ENCODE measurements at regions not wholly inside any gene's neighbourhood (a gene's known extent, or its start where the extent isn't known, plus 50 kb on each side); places are given as distances from the start of the nearest gene placed in this dataset.
"Not testable (repeated sequence)": the region's sequence is repeated elsewhere in the genome, so short reads cannot be mapped to it uniquely, and the experiment has no call there.

DNA sequence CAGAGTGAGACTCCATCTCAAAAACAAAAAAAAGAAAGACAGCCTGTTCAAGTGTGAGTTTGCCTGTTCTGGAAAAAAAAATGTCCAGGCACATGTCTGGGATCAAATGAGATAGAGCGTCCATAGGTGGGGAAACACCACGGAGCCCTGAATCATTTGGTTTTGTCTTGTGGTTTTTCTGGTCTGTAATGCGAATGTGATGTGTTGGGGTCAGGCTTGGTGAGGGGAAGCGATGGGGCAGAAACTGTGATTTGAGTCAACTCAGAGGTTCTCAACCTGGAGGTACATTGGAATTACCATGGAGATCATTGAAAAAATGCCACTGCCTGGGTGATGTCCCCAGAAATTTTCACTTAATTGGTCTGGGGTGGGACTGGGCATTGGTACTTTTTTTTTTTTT is 183.9 kb upstream of the PWP1 start:
- Mint-ChIP-seq H3K27me3 (no peaks in the 10 kb centered on the region), H3K36me3 (peaks cover 9% of the 10 kb centered on the region), H3K9me3 (peaks cover 7% of the 10 kb centered on the region), H3K4me3 (no peak overlapping the region), H3K27ac (no peak overlapping the region), H3K4me1 (peaks cover 7% of the 10 kb centered on the region)
- POLR2A ChIA-PET: no interaction called here
- ATAC-seq (ENCODE audit: low read depth) (no peak), DNase-seq (no peak)

DNA sequence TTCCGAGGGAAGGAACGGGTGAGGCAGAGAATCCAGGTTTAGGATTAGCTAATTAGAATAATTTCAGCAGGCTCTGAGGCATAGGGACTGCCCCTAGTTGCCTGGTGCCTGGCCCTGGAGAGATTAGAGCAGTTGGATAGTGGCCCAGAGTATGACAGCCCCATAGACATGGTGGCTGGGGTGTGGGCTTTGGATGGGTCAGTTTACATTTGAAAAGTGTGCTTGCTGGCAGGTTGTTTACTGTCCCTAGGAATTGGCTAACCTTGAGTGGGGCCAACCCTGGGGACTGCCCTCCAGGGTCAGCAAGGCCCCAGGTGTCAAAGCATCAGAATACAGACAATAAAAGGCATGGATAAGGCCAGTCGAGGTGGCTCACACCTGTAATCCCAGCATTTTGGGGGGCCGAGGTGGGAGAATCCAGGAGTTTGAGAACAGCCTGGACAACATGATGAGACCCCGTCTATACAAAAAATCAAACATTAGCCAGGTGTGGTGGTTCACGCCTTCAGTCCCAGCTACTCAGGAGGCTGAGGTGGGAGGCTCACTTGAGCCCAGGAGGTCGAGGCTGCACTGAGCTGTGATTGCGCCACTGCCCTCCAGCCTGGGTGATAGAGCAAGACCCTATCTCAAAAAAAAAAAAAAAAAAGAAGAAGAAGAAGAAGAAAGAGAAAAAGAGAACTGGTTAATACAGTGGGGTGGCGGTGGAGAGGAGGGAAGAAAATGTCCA is 182.3 kb upstream of the PWP1 start:
- ATAC-seq (ENCODE audit: low read depth) (no peak), DNase-seq (no peak)
- Mint-ChIP-seq H3K36me3 (peaks cover 5% of the 10 kb centered on the region), H3K4me1 (peaks cover 7% of the 10 kb centered on the region), H3K9me3 (no peaks in the 10 kb centered on the region), H3K4me3 (no peak overlapping the region), H3K27ac (no peak overlapping the region), H3K27me3 (no peaks in the 10 kb centered on the region)
- POLR2A ChIA-PET: no interaction called here

DNA sequence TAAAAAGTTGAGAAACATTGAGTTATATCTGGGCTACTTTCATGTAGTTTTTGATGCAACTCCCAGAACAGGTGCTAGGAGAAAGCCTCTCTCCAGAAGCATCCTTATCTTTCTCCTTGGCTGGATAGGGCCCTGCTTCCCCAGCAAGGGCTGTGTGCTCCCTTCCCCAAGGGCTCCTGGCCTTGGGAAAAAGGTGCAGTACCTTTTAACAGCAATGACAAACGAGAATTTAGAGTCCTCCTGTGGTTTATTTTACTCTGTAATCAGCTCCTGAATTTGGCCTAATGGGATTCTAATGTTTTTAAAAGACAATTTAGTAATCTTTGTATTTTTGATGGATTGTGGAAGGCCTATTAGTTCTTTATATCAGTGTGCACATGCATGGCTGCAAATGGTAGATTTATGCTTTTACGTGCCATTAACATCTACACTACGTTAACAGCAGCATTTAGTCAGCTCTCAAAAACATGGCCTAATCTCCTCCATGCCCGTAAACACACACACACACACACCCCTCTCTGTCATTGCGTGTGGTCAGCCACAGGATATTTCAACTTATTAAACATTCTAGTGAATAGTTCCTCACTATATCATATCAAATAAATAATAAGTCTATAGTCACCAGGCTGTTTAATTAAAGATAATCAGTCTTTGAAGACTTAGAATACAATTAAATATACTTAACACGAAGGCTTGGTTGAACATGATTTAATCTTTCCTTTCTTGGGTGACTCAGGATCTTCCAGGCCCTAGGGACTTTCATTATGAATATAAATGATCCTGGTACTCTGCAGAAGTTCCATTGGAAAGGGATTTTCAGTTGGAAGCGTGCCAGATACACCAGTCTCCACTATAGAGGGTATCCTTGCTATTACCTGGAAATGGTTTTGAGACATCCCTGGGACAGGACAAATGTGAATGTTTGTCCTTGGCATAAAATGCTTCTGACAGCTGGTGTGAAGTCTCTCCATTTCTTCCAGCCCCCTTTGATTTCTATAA is 181.4 kb upstream of the PWP1 start:
- DNase-seq (no peak), ATAC-seq (ENCODE audit: low read depth) (no peak)
- H3K4me1 Mint-ChIP-seq: peaks cover 7% of the 10 kb centered on the region
- peaks cover 5% of the 10 kb centered on the region for H3K36me3 Mint-ChIP-seq
- no peak overlapping the region for H3K27ac Mint-ChIP-seq
- no peaks in the 10 kb centered on the region for H3K27me3 Mint-ChIP-seq
- POLR2A ChIA-PET: no interaction called here
- H3K9me3 Mint-ChIP-seq: no peaks in the 10 kb centered on the region
- no peak overlapping the region for H3K4me3 Mint-ChIP-seq

DNA sequence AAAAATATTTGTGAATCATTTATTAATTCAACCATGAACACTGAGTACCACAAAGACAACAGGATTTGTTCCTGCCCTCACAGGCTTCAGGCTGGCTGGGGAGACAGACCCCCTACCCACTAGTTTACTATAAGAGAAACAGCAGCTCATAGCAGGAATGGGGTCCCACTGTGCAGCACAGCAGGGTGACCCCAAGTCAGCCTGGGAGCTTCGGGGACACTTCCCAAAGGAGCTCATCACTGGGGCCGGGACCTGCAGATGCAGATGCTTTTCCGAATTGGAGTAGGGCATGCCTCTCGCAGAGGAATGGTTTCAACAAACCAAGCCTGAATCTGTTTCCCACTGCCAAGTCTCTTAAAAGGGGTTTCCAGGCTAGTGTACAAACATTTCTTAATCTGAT is 176.2 kb upstream of the PWP1 start:
- Mint-ChIP-seq H3K4me1 (peaks cover 2% of the 10 kb centered on the region), H3K27me3 (no peaks in the 10 kb centered on the region), H3K36me3 (peaks cover 3% of the 10 kb centered on the region), H3K9me3 (no peaks in the 10 kb centered on the region), H3K4me3 (no peak overlapping the region), H3K27ac (no peak overlapping the region)
- POLR2A ChIA-PET: interaction anchor here (0.6 kb wide), 1 partner anchor 9 kb away, joined by 3 read pairs; no protein-coding TSS in a partner anchor
- DNase-seq (no peak), ATAC-seq (ENCODE audit: low read depth) (no peak)

GRCh38 chr12:107510211-107510610 is 175.4 kb upstream of the PWP1 start:
- POLR2A ChIA-PET: no interaction called here
- Mint-ChIP-seq H3K4me1 (peaks cover 6% of the 10 kb centered on the region), H3K9me3 (no peaks in the 10 kb centered on the region), H3K27me3 (no peaks in the 10 kb centered on the region), H3K36me3 (peaks cover 3% of the 10 kb centered on the region), H3K4me3 (no peak overlapping the region), H3K27ac (no peak overlapping the region)
- ATAC-seq (ENCODE audit: low read depth) (no peak), DNase-seq (no peak)

GRCh38 chr12:107511292-107511691 is 174.3 kb upstream of the PWP1 start:
- ATAC-seq (ENCODE audit: low read depth): no peak
- H3K4me1 Mint-ChIP-seq: peaks cover 14% of the 10 kb centered on the region
- POLR2A ChIA-PET: no interaction called here
- H3K9me3 Mint-ChIP-seq: no peaks in the 10 kb centered on the region
- no peak overlapping the region for H3K27ac Mint-ChIP-seq
- H3K36me3 Mint-ChIP-seq: peaks cover 3% of the 10 kb centered on the region
- no peak for DNase-seq
- no peaks in the 10 kb centered on the region for H3K27me3 Mint-ChIP-seq
- H3K4me3 Mint-ChIP-seq: no peak overlapping the region

GRCh38 chr12:107512391-107512790 is 173.2 kb upstream of the PWP1 start:
- H3K4me3 Mint-ChIP-seq: no peak overlapping the region
- H3K9me3 Mint-ChIP-seq: no peaks in the 10 kb centered on the region
- ATAC-seq (ENCODE audit: low read depth) (no peak), DNase-seq (no peak)
- H3K4me1 Mint-ChIP-seq: peaks cover 14% of the 10 kb centered on the region
- no peaks in the 10 kb centered on the region for H3K27me3 Mint-ChIP-seq
- POLR2A ChIA-PET: no interaction called here
- peaks cover 4% of the 10 kb centered on the region for H3K36me3 Mint-ChIP-seq
- no peak overlapping the region for H3K27ac Mint-ChIP-seq

DNA sequence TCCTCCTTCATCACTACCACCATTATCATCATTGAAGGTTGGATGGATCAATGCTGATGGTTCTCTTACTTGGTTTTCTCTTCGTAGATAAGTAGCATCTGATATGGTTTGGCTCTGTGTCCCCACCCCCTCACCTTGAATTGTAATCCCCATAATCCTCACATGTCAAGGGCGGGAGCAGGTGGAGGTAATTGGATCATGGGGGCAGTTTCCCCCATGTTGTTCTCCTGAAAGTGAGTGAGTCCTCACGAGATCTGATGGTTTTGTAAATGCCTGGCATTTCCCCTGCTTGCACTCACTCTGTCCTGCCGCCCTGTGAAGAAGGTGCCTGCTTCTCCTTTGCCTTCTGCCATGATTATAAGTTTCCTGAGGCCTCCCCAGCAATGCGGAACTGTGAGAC is 172.4 kb upstream of the PWP1 start:
- no peak overlapping the region for H3K27ac Mint-ChIP-seq
- H3K36me3 Mint-ChIP-seq: peaks cover 6% of the 10 kb centered on the region
- DNase-seq (no peak), ATAC-seq (ENCODE audit: low read depth) (no peak)
- no peaks in the 10 kb centered on the region for H3K9me3 Mint-ChIP-seq
- H3K4me3 Mint-ChIP-seq: no peak overlapping the region
- H3K27me3 Mint-ChIP-seq: no peaks in the 10 kb centered on the region
- H3K4me1 Mint-ChIP-seq: peaks cover 11% of the 10 kb centered on the region
- POLR2A ChIA-PET: no interaction called here

DNA sequence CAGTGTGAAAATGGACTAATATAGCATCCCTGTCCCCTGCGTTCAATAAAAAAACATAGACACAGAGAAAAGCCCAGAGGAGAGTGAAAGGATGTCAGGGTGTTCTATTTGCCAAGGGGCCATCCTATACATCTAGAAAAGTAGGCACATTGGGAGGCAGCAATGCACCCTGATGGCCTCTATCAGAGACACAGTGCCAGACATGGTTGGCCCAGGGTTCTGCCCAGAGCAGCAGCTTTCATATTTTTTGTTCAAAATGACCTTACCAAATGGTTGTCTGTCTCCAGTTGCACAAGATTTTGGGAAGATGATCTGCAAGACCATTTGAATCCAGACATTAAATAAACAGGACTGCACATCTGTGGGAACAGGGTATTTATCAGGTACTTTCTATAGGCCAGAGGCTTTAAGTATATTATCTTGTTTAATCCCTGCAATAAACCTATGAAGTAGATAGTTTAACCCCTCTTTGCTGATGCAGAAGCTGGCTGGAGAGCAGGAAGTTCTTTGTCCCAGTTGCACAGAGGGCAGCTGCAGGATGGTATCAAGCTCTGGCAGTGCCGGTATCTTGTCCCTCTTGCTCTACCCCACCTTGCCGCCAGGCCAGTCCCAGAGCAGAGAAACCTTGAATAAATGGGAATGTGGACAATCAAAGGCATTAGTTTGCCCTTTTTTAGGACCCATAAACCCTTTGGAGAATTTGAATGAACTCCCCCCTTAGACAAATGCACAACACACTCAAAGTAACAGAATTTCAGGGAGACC is 171.8 kb upstream of the PWP1 start:
- Mint-ChIP-seq H3K9me3 (peaks cover 1% of the 10 kb centered on the region), H3K4me1 (peaks cover 11% of the 10 kb centered on the region), H3K36me3 (peaks cover 8% of the 10 kb centered on the region), H3K4me3 (no peak overlapping the region), H3K27me3 (no peaks in the 10 kb centered on the region), H3K27ac (no peak overlapping the region)
- no peak for ATAC-seq (ENCODE audit: low read depth)
- DNase-seq: no peak
- POLR2A ChIA-PET: no interaction called here

GRCh38 chr12:107514887-107515445 is 170.6 kb upstream of the PWP1 start:
- Mint-ChIP-seq H3K27me3 (no peaks in the 10 kb centered on the region), H3K9me3 (peaks cover 1% of the 10 kb centered on the region), H3K36me3 (peaks cover 14% of the 10 kb centered on the region), H3K27ac (no peak overlapping the region), H3K4me1 (peaks cover 11% of the 10 kb centered on the region), H3K4me3 (no peak overlapping the region)
- POLR2A ChIA-PET: no interaction called here
- ATAC-seq (ENCODE audit: low read depth) (no peak), DNase-seq (no peak)

DNA sequence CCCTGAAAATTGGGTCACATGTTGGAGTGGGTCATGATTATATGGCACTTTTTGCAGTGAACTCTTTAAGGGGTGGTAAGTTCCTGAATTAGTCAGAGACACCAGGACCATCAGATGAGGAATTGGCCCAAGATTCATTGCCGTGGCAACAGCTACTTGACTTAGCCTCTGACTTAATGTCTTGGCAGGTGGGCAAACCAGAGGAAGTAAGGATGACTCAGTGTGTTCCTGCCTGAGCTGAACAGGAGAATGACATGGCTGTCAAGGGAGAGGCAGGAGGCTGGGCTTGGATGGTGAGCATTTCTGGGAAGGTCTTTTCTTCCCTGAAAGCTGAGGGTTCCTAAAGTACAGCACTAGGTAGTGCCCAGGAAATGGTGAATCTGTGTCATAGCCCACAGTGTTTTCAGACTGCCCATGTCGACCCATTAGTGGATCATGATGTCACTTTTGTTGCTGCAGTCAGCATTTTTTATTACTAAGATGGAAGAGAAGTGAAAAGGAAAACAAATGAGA is 170.1 kb upstream of the PWP1 start:
- DNase-seq (no peak), ATAC-seq (ENCODE audit: low read depth) (peak; percentile 81)
- H3K27me3 Mint-ChIP-seq: no peaks in the 10 kb centered on the region
- H3K4me1 Mint-ChIP-seq: peaks cover 11% of the 10 kb centered on the region
- H3K27ac Mint-ChIP-seq: peak overlapping the region; percentile 6
- H3K4me3 Mint-ChIP-seq: peak overlapping the region; percentile 17
- H3K36me3 Mint-ChIP-seq: peaks cover 18% of the 10 kb centered on the region
- POLR2A ChIA-PET: interaction anchor here (0.6 kb wide), 1 partner anchor 36 kb away, joined by 3 read pairs; no protein-coding TSS in a partner anchor
- peaks cover 1% of the 10 kb centered on the region for H3K9me3 Mint-ChIP-seq

DNA sequence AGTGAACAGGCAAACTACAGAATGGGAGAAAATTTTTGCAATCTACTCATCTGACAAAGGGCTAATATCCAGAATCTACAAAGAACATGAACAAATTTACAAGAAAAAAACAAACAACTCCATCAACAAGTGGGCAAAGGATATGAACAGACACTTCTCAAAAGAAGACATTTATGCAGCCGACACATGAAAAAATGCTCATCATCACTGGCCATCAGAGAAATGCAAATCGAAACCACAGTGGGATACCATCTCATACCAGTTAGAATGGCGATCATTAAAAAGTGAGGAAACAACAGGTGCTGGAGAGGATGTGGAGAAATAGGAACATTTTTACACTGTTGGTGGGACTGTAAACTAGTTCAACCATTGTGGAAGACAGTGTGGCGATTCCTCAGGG is 167.8 kb upstream of the PWP1 start:
- POLR2A ChIA-PET; H3K27ac Mint-ChIP-seq; DNase-seq; ATAC-seq (ENCODE audit: low read depth); H3K9me3 Mint-ChIP-seq; H3K27me3 Mint-ChIP-seq; H3K4me3 Mint-ChIP-seq: not testable (repeated sequence)
- peaks cover 35% of the 10 kb centered on the region for H3K36me3 Mint-ChIP-seq
- peaks cover 11% of the 10 kb centered on the region for H3K4me1 Mint-ChIP-seq

DNA sequence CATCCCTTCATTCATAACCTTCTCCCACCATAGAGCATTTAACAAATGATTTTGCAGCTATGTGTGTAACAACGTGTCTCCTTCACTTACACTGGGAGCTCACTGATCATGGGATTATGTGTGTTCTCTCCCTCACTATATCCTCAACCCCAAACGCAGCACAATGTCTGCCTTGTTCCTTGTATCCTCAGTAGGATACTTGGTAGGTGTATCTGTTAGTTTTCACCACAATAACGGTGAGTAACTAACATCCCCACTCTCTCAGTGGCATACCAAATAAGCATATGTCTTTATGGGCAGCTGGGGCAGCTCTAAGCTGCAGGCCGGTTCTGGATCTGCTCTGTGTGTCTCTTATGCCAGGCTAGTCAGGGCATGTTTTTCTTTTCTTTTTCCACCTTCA is 166.7 kb upstream of the PWP1 start:
- no peak overlapping the region for H3K27ac Mint-ChIP-seq

More for the DNA sequence above, 166.7 kb upstream of the PWP1 start:
- POLR2A ChIA-PET: interaction anchor here (0.7 kb wide), 1 partner anchor 10 kb away, joined by 3 read pairs; no protein-coding TSS in a partner anchor
- H3K27me3 Mint-ChIP-seq: no peaks in the 10 kb centered on the region
- peaks cover 36% of the 10 kb centered on the region for H3K36me3 Mint-ChIP-seq
- H3K4me1 Mint-ChIP-seq: peaks cover 11% of the 10 kb centered on the region
- ATAC-seq (ENCODE audit: low read depth): no peak
- DNase-seq: no peak
- no peak overlapping the region for H3K4me3 Mint-ChIP-seq
- H3K9me3 Mint-ChIP-seq: peaks cover 3% of the 10 kb centered on the region

Measured in activated naive CD8-positive, alpha-beta T cell treated with anti-CD3 and anti-CD28 coated beads, Interleukin-2, amount 10 ng/mL, durations not matched to agents 7 days and 5 days (primary cell).